ENCODE measurements at regions not wholly inside any gene's neighbourhood (a gene's known extent, or its start where the extent isn't known, plus 50 kb on each side); places are given as distances from the start of the nearest gene placed in this dataset.

GRCh38 chr6:168971549-168971948, 282.1 kb downstream of the THBS2 start:
- intact Hi-C loops (cut with DNase I), result no loop called here

DNA sequence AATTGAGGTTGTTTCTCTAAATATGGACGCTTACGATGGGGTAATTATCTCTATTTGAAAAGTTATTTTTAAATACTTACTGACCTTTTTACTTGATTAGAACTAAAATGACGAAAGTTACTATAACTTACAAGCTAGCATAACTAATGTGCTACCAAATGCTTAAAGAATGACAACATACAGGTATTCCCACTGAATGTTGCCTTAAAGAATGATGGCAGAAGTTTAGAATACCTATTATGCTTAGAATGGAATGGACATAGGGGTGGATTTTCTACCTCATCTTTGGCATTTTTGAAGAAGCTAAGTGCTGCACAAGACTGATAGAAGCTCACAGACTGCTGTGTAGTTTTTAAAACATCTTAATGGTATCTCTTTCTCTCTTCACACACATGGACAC, 284.8 kb downstream of the THBS2 start:
- H3K4me1 ChIP-seq, result peaks cover 0 to 17% (median 2%) of the 10 kb centered on the region in 12 donors
- no peaks in the 10 kb centered on the region for H3K36me3 ChIP-seq
- ATAC-seq, result no peak
- DNase-seq, result no peak
- H3K9me3 ChIP-seq, result peaks cover 0 to 5% (median 0%) of the 10 kb centered on the region in 12 donors
- TF ChIP-seq POLR2A (IDR thresholded peaks at IDR 0.05) (no peak), CTCF (IDR thresholded peaks at IDR 0.05) (no peak)
- 80 to 87% (median 84%) methylated on average over 3 of the region's 3 CpGs for WGBS, 4 donors
- no peak overlapping the region for H3K4me3 ChIP-seq
- intact Hi-C loops (cut with DNase I), result loop anchor here in 1 of 10 donors (10.0 kb wide), 1 partner anchor 516 kb away; no protein-coding TSS in a partner anchor
- H3K27ac ChIP-seq, result no peak overlapping the region
- no peaks in the 10 kb centered on the region for H3K27me3 ChIP-seq

More at GRCh38 chr6:168971549-168971948, 282.1 kb downstream of the THBS2 start:
- Histone ChIP-seq H3K36me3 (no peaks in the 10 kb centered on the region), H3K4me1 (peaks cover 0 to 13% (median 2%) of the 10 kb centered on the region in 12 donors), H3K27me3 (no peaks in the 10 kb centered on the region), H3K9me3 (no peaks in the 10 kb centered on the region), H3K4me3 (no peak overlapping the region), H3K27ac (no peak overlapping the region)
- no peak for ATAC-seq
- no peak for DNase-seq
- 70 to 81% (median 71%) methylated on average over 4 of the region's 4 CpGs for WGBS, 4 donors
- TF ChIP-seq CTCF (IDR thresholded peaks at IDR 0.05) (no peak), POLR2A (IDR thresholded peaks at IDR 0.05) (no peak)

- DNase-seq (peak in 2 of 5 donors; percentile 41 to 43), ATAC-seq (peak; percentile 72 to 94 (median 88))
- H3K27ac ChIP-seq, result peak overlapping the region in 2 of 12 donors; percentile 25 to 51
- intact Hi-C loops (cut with DNase I), result loop anchor here in 1 of 10 donors (10.0 kb wide), 1 partner anchor 517 kb away; no protein-coding TSS in a partner anchor
- peaks cover 0 to 17% (median 2%) of the 10 kb centered on the region in 12 donors for H3K4me1 ChIP-seq
- no peaks in the 10 kb centered on the region for H3K27me3 ChIP-seq
- peaks cover 0 to 5% (median 0%) of the 10 kb centered on the region in 12 donors for H3K9me3 ChIP-seq
- TF ChIP-seq POLR2A (IDR thresholded peaks at IDR 0.05) (no peak), CTCF (IDR thresholded peaks at IDR 0.05) (no peak)
- no peaks in the 10 kb centered on the region for H3K36me3 ChIP-seq
- WGBS, 4 donors, result 63 to 71% (median 68%) methylated on average over 10 of the region's 10 CpGs
- H3K4me3 ChIP-seq, result no peak overlapping the region
These were observed 285.4 kb downstream of the THBS2 start for GRCh38 chr6:168968228-168968627.

GRCh38 chr6:168967281-168967925, 286.2 kb downstream of the THBS2 start:
- no peak for DNase-seq
- H3K9me3 ChIP-seq, result peaks cover 0 to 5% (median 0%) of the 10 kb centered on the region in 12 donors
- H3K27me3 ChIP-seq, result no peaks in the 10 kb centered on the region
- peaks cover 0 to 17% (median 2%) of the 10 kb centered on the region in 12 donors for H3K4me1 ChIP-seq
- no peak overlapping the region for H3K4me3 ChIP-seq
- H3K27ac ChIP-seq, result peak overlapping the region in 3 of 12 donors; percentile 25 to 51 (median 29)
- TF ChIP-seq POLR2A (IDR thresholded peaks at IDR 0.05) (no peak), CTCF (IDR thresholded peaks at IDR 0.05) (no peak)
- ATAC-seq, result no peak
- intact Hi-C loops (cut with DNase I), result loop anchor here in 1 of 10 donors (10.0 kb wide), 1 partner anchor 517 kb away; no protein-coding TSS in a partner anchor
- no peaks in the 10 kb centered on the region for H3K36me3 ChIP-seq
- WGBS, 4 donors, result 45 to 71% (median 61%) methylated on average over 3 of the region's 3 CpGs

Measured in heart left ventricle (tissue), 16 donors.